HEK293 (cell line): ENCODE measurements at regions not wholly inside any gene's neighbourhood (a gene's known extent, or its start where the extent isn't known, plus 50 kb on each side); places are given as distances from the start of the nearest gene placed in this dataset.

Experiments used
- CTCF ChIA-PET: fragments of 350-600 bp; formaldehyde crosslinking; extraction: SDS; loops from one replicate; lab custom pipeline; 2021; ENCODE audit warnings: antibody characterized with exemption; lab: Yijun Ruan, JAX
- POLR2A ChIA-PET: fragments of 300-600 bp; formaldehyde crosslinking; extraction: SDS; loops from one replicate; lab custom pipeline; 2020; ENCODE audit warnings: antibody characterized with exemption, inconsistent platforms; lab: Yijun Ruan, JAX
- H3K27ac ChIP-seq: fragments of 200-500 bp; sonication (Bioruptor generic); 2 replicates; pipeline ENCODE4 v1.5.1; 2014; ENCODE audit warnings: low read depth, low read length, control low read depth, inconsistent platforms; ENCODE audit errors: extremely low read depth
- H3K36me3 ChIP-seq, 2 experiments: fragments of 200-500 bp in 1 of 2; sonication (Bioruptor generic) in 1 of 2; 1 replicate in 1 of 2; 2 replicates in 1 of 2; pipeline ENCODE4 v1.5.1; 2014 to 2017; ENCODE audit warnings: inconsistent platforms in 2 of 2, low read length in 2 of 2; ENCODE audit not compliant: control insufficient read depth in 2 of 2, insufficient read depth in 1 of 2
- H3K4me1 ChIP-seq: fragments of 200-500 bp; sonication (Bioruptor generic); 2 replicates; pipeline ENCODE4 v1.5.1; 2014; ENCODE audit warnings: mild to moderate bottlenecking, low read length, inconsistent platforms; ENCODE audit not compliant: control insufficient read depth, insufficient read depth
- H3K4me3 ChIP-seq: 2 replicates; pipeline ENCODE4 v1.5.1; 2011; ENCODE audit warnings: low read depth, mild to moderate bottlenecking, control low read depth, low read length, moderate library complexity
- H3K9me3 ChIP-seq: fragments of 200-500 bp; sonication (Bioruptor generic); 2 replicates; pipeline ENCODE4 v1.5.1; 2014; ENCODE audit warnings: low read depth, low read length, inconsistent platforms; ENCODE audit not compliant: control insufficient read depth, insufficient read depth
- BCL11B ChIP-seq: fragments of 450-650 bp; formaldehyde crosslinking; IDR thresholded peaks from 2 replicates; pipeline ENCODE4 v1.5.1; 2016; ENCODE audit warnings: low read depth, missing biosample characterization, missing genetic modification characterization
- OVOL3 ChIP-seq: fragments of 450-650 bp; formaldehyde crosslinking; IDR thresholded peaks from 2 replicates; pipeline ENCODE4 v1.5.1; 2016; ENCODE audit warnings: missing biosample characterization, missing genetic modification characterization
- PRDM6 ChIP-seq: fragments of 450-650 bp; formaldehyde crosslinking; IDR thresholded peaks from 2 replicates; pipeline ENCODE4 v1.5.1; 2017; ENCODE audit warnings: missing biosample characterization, missing genetic modification characterization
- SCRT2 ChIP-seq: fragments of 450-650 bp; formaldehyde crosslinking; IDR thresholded peaks from 2 replicates; pipeline ENCODE4 v1.5.1; 2016; ENCODE audit warnings: missing biosample characterization, missing genetic modification characterization
- SETDB1 ChIP-seq: IDR thresholded peaks from one replicate; pipeline ENCODE4 v1.6.1; 2017; ENCODE audit warnings: mild to moderate bottlenecking, low read length, moderate library complexity, mixed read lengths; ENCODE audit not compliant: insufficient read length
- ZBTB17 ChIP-seq: fragments of 450-650 bp; formaldehyde crosslinking; IDR thresholded peaks from 2 replicates; pipeline ENCODE4 v1.5.1; 2016; ENCODE audit warnings: missing biosample characterization, missing genetic modification characterization
- ZBTB20 ChIP-seq: fragments of 450-650 bp; formaldehyde crosslinking; IDR thresholded peaks from 2 replicates; pipeline ENCODE4 v1.5.1; 2016; ENCODE audit warnings: missing biosample characterization, missing genetic modification characterization
- ZBTB44 ChIP-seq: fragments of 450-650 bp; IDR thresholded peaks from 2 replicates; pipeline ENCODE4 v1.5.1; 2018; ENCODE audit warnings: missing biosample characterization, mild to moderate bottlenecking, missing genetic modification characterization
- ZEB2 ChIP-seq: fragments of 450-650 bp; formaldehyde crosslinking; IDR thresholded peaks from 2 replicates; pipeline ENCODE4 v1.5.1; 2016; ENCODE audit warnings: missing biosample characterization, missing genetic modification characterization
- ZNF112 ChIP-seq: fragments of 450-650 bp; formaldehyde crosslinking; IDR thresholded peaks from 2 replicates; pipeline ENCODE4 v1.5.0; 2017; ENCODE audit warnings: missing biosample characterization, missing genetic modification characterization
- ZNF155 ChIP-seq: fragments of 450-650 bp; formaldehyde crosslinking; IDR thresholded peaks from 2 replicates; pipeline ENCODE4 v1.5.1; 2016; ENCODE audit warnings: missing biosample characterization, missing genetic modification characterization
- ZNF175 ChIP-seq: fragments of 450-650 bp; formaldehyde crosslinking; IDR thresholded peaks from 2 replicates; pipeline ENCODE4 v1.5.1; 2016; ENCODE audit warnings: missing biosample characterization, missing genetic modification characterization
- ZNF184 ChIP-seq: fragments of 450-650 bp; IDR thresholded peaks from 2 replicates; pipeline ENCODE4 v1.5.1; 2018; ENCODE audit warnings: missing biosample characterization, mild to moderate bottlenecking, missing genetic modification characterization
- ZNF23 ChIP-seq: fragments of 450-650 bp; formaldehyde crosslinking; IDR thresholded peaks from 2 replicates; pipeline ENCODE4 v1.5.1; 2016; ENCODE audit warnings: missing biosample characterization, missing genetic modification characterization, borderline replicate concordance
- ZNF248 ChIP-seq: fragments of 450-650 bp; formaldehyde crosslinking; IDR thresholded peaks from 2 replicates; pipeline ENCODE4 v1.5.1; 2017; ENCODE audit warnings: missing biosample characterization, missing genetic modification characterization
- ZNF341 ChIP-seq: fragments of 450-650 bp; formaldehyde crosslinking; IDR thresholded peaks from 2 replicates; pipeline ENCODE4; 2016; ENCODE audit warnings: low read depth, missing biosample characterization, missing genetic modification characterization
- ZNF362 ChIP-seq: fragments of 450-650 bp; formaldehyde crosslinking; IDR thresholded peaks from 2 replicates; pipeline ENCODE4 v1.5.1; 2016; ENCODE audit warnings: missing biosample characterization, missing genetic modification characterization
- ZNF423 ChIP-seq: fragments of 450-650 bp; formaldehyde crosslinking; IDR thresholded peaks from 2 replicates; pipeline ENCODE4 v1.5.1; 2016; ENCODE audit warnings: missing biosample characterization, missing genetic modification characterization
- ZNF510 ChIP-seq: fragments of 450-650 bp; formaldehyde crosslinking; IDR thresholded peaks from 2 replicates; pipeline ENCODE4 v1.5.1; 2018; ENCODE audit warnings: mild to moderate bottlenecking, missing genetic modification characterization, missing biosample characterization; ENCODE audit not compliant: insufficient replicate concordance
- ZNF518A ChIP-seq: fragments of 450-650 bp; formaldehyde crosslinking; conservative IDR thresholded peaks from 2 replicates; pipeline ENCODE4 v1.5.1; 2016; ENCODE audit warnings: low read depth, missing biosample characterization, missing genetic modification characterization
- ZNF529 ChIP-seq: fragments of 450-650 bp; formaldehyde crosslinking; IDR thresholded peaks from 2 replicates; pipeline ENCODE4 v1.5.1; 2017; ENCODE audit warnings: missing genetic modification characterization, missing biosample characterization; ENCODE audit not compliant: insufficient replicate concordance
- ZNF530 ChIP-seq: fragments of 450-650 bp; formaldehyde crosslinking; IDR thresholded peaks from 2 replicates; pipeline ENCODE4 v1.5.1; 2016; ENCODE audit warnings: low read depth, missing biosample characterization, missing genetic modification characterization
- ZNF560 ChIP-seq: fragments of 450-650 bp; formaldehyde crosslinking; IDR thresholded peaks from 2 replicates; pipeline ENCODE4 v1.5.1; 2017; ENCODE audit warnings: missing biosample characterization, missing genetic modification characterization, borderline replicate concordance
- ZNF585B ChIP-seq: fragments of 450-650 bp; formaldehyde crosslinking; IDR thresholded peaks from 2 replicates; pipeline ENCODE4 v1.5.1; 2016; ENCODE audit warnings: missing biosample characterization, missing genetic modification characterization
- ZNF670 ChIP-seq: fragments of 450-650 bp; formaldehyde crosslinking; IDR thresholded peaks from 2 replicates; pipeline ENCODE4 v1.5.1; 2016; ENCODE audit warnings: missing biosample characterization, missing genetic modification characterization, low read depth
- ZNF837 ChIP-seq: fragments of 450-650 bp; formaldehyde crosslinking; IDR thresholded peaks from 2 replicates; pipeline ENCODE4 v1.5.1; 2016; ENCODE audit warnings: missing biosample characterization, missing genetic modification characterization
- ZSCAN18 ChIP-seq: fragments of 450-650 bp; formaldehyde crosslinking; IDR thresholded peaks from 2 replicates; pipeline ENCODE4 v1.5.1; 2016; ENCODE audit warnings: missing biosample characterization, missing genetic modification characterization

- no peak for TF ChIP-seq OVOL3 (tag by site-specific recombination)
- no peak for TF ChIP-seq ZNF670 (tag by site-specific recombination)
- no peak for TF ChIP-seq ZNF112
- TF ChIP-seq ZNF362 (tag by site-specific recombination), result no peak
- no peak for TF ChIP-seq SETDB1
- TF ChIP-seq ZNF560 (tag by site-specific recombination), result no peak
- no peak for TF ChIP-seq PRDM6 (tag by site-specific recombination)
- TF ChIP-seq ZNF423 (tag by site-specific recombination), result no peak
- TF ChIP-seq ZEB2 (tag by site-specific recombination), result no peak
These were observed 237.3 kb downstream of the C1D start (continued) for GRCh38 chr2:67825476-67825875.

GRCh38 chr2:67828066-67828465, 234.7 kb downstream of the C1D start:
- H3K27ac ChIP-seq, result no peak overlapping the region
- no peak for TF ChIP-seq ZNF23 (tag by site-specific recombination)
- no peak for TF ChIP-seq ZNF155 (tag by site-specific recombination)
- no peak for TF ChIP-seq SCRT2 (tag by site-specific recombination)
- no peak for TF ChIP-seq ZNF837
- no peak for TF ChIP-seq ZBTB44 (tag by site-specific recombination)
- no peak for TF ChIP-seq ZNF585B (tag by site-specific recombination)
- no peak for TF ChIP-seq ZNF248 (tag by site-specific recombination)
- TF ChIP-seq SETDB1, result no peak
- no peak for TF ChIP-seq ZBTB17 (tag by site-specific recombination)
- TF ChIP-seq ZNF518A (tag by site-specific recombination), result no peak
- no peak for TF ChIP-seq ZNF530
- no peak for TF ChIP-seq ZSCAN18 (tag by site-specific recombination)
- no peak for TF ChIP-seq ZNF510 (tag by site-specific recombination)
- no peak for TF ChIP-seq BCL11B (tag by site-specific recombination)
- no peak for TF ChIP-seq ZBTB20 (tag by site-specific recombination)
- TF ChIP-seq ZNF175, result no peak
- TF ChIP-seq ZNF184 (tag by site-specific recombination), result no peak
- TF ChIP-seq ZNF341 (tag by site-specific recombination), result no peak
- TF ChIP-seq ZNF529 (tag by site-specific recombination), result no peak
- TF ChIP-seq, all 188 proteins: peak for 0
- ChIA-PET POLR2A (no interaction called here), CTCF (no interaction called here)
- no peaks in the 10 kb centered on the region for H3K4me1 ChIP-seq
- no peaks in the 10 kb centered on the region for H3K9me3 ChIP-seq
- H3K4me3 ChIP-seq, result no peak overlapping the region
- H3K36me3 ChIP-seq, result no peaks in the 10 kb centered on the region
